Thyroid gland (tissue), 4 donors: ENCODE measurements at regions not wholly inside any gene's neighbourhood (a gene's known extent, or its start where the extent isn't known, plus 50 kb on each side); places are given as distances from the start of the nearest gene placed in this dataset.
"Not testable (repeated sequence)": the region's sequence is repeated elsewhere in the genome, so short reads cannot be mapped to it uniquely, and the experiment has no call there.

ENCODE experiments used
- CTCF ChIP-seq, 6 experiments: fragments of 200-600 bp in 3 of 6; fragments of 450-650 bp in 3 of 6; sonication (generic) in 3 of 6; IDR thresholded peaks; one replicate each; pipeline ENCODE4 v1.5.1; 2016 to 2019; ENCODE audit warnings: antibody characterized with exemption in 6 of 6, mild to moderate bottlenecking in 2 of 6, inconsistent platforms in 1 of 6, moderate library complexity in 1 of 6
- POLR2A ChIP-seq, 2 donors: fragments of 450-650 bp; IDR thresholded peaks; one replicate each; pipeline ENCODE4 v1.6.1; 2017; ENCODE audit warnings: antibody characterized with exemption in 2 of 2, mild to moderate bottlenecking in 2 of 2, moderate library complexity in 1 of 2

- TF ChIP-seq POLR2A, CTCF (IDR thresholded peaks at IDR 0.05): not testable (repeated sequence)
These were observed 147.5 kb upstream of the PRR20G start for GRCh38 chr3:127435299-127435698.
